ENCODE measurements at regions not wholly inside any gene's neighbourhood (a gene's known extent, or its start where the extent isn't known, plus 50 kb on each side); places are given as distances from the start of the nearest gene placed in this dataset.

DNA sequence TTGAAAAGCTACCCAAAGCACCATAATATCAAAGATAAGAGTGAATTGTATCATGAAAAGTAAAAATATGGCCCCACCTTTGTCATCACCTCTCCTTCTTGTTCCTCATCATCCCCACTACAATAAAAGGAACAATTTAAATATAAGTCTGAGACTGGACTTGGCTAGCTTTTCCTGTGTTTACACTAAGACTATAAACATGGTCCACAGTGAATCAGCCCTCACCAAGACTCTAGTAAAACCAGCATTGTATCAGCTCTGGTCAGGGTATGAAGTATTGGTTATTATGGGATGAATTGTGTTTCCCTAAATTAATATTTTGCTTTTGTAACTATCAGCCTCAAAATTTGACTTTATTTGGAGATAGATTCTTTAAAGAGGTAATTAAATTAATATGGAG lies 105.4 kb downstream of the SLC25A46 start:
- no peak for TF ChIP-seq EZH2 (IDR thresholded peaks at IDR 0.05; ENCODE audit: borderline replicate concordance, insufficient read depth, low read depth, low read length, poor library complexity, severe bottlenecking)
- no peak for TF ChIP-seq CTCF (IDR thresholded peaks at IDR 0.05)

Data from B cell (primary cell).